Cerebellar nuclear complex (tissue), 1 donor: ENCODE measurements at regions not wholly inside any gene's neighbourhood (a gene's known extent, or its start where the extent isn't known, plus 50 kb on each side); places are given as distances from the start of the nearest gene placed in this dataset.

Experiments used
- DNase-seq, 2 experiments: peaks; one replicate each; lab custom pipeline; 2025; lab: John Stamatoyannopoulos, UW

DNA sequence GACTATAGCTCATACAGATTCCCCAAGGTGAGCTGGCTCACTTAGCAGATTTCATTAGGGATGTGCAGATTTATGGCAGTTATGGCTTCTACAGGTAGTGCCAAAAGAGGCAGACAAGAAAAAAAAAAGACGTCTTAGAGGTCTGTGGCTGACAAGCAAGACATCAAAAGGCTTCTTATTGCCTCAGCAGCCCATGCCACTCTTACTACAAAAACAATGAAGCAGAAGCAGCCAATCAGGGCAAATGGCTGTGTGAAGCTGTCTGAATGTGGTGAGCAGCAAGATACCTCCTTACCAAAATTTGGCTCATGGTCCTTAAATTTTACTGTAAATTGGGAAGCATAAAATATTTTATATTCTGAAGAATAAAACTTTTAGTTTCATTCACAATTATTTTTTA is 557.5 kb upstream of the GOLIM4 start:
- DNase-seq: no peak

DNA sequence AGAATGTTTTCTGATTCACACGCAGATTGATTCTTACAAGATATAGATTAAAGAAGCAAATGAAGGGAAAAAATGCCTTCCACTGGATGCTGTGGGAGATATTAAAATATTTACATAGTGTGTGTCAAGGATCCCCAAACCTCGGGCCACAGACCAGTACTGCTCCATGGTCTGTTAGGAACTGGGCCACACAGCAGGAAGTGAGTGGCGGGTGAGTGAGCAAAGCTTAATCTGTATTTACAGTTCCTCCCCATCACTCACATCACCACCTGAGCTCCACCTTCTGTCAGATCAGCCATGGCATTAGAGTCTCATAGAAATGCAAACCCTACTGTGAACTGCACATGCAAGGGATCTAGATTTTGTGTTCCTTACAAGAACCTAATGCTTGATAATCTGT is 552.6 kb upstream of the GOLIM4 start:
- no peak for DNase-seq

DNA sequence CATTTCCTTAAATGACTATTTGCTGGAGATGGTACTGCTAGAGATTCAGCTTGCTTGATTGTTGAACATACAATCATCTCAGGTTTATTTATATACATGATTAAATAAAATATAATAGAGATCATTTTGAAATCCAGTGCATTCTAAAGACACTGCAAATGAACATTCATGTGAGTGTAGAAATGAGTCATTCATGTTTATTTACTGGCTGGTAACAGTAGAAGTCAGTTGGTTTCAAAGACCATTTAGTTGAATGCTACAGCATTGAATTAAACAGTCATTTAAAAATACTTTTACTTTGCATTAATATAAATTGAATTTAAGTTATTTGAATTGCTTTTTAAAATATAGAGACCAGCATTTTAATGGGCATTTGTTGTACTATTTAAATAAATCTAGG is 551.9 kb upstream of the GOLIM4 start:
- DNase-seq: no peak

DNA sequence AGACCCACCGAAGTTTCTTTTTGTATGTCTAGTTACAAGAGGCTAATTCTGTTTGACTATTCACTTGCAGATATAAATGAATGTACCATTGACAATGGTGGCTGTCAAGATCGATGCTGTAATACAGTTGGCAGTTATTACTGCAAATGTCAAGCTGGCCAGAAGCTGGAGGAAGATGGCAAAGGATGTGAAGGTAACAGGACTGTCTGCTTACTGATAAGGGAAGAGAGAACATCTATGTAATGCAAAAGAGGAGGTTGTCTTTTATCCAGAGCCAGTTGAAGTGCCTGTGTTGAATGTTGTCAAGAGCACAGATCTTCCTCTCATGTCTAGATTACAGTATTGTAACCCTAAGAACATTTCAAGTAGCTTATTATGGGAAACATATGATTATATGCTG is 549.5 kb upstream of the GOLIM4 start:
- DNase-seq: no peak

DNA sequence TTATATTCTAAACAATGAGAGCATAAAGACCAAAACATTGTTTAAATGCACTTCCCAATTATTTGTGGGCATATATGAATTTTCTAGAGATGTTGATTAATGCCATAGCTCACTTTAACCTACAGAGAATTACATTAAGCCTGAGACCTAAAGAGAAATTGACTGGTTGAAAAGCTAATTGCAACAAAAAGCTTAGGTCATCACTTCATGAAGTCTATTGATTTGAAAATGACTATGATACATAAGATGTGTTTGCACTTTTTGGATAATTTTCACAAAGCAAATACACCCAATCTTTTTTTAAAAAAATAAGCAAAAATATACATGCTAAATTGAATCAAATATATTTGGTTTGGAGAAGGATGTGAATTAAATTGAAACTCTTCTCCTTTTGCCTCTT is 532.8 kb upstream of the GOLIM4 start:
- DNase-seq: no peak

DNA sequence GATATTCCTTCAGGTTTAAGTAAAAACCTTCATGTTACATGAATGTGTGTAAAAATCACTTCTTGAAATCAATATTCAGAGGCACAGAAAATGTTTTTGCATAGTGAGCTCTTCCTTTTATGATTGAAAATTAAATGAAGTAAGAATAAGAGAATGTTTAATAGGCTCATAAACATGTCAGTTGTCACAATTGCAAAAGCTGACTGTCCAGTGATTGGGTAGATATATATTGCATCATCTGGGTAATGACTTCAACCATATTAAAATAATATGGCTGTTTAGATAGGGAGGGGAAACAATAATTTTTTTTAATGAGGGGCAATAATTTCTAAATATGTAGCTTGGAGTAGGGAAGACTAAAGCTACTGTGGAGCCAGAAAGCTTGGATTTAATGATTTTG is 529.8 kb upstream of the GOLIM4 start:
- no peak for DNase-seq

DNA sequence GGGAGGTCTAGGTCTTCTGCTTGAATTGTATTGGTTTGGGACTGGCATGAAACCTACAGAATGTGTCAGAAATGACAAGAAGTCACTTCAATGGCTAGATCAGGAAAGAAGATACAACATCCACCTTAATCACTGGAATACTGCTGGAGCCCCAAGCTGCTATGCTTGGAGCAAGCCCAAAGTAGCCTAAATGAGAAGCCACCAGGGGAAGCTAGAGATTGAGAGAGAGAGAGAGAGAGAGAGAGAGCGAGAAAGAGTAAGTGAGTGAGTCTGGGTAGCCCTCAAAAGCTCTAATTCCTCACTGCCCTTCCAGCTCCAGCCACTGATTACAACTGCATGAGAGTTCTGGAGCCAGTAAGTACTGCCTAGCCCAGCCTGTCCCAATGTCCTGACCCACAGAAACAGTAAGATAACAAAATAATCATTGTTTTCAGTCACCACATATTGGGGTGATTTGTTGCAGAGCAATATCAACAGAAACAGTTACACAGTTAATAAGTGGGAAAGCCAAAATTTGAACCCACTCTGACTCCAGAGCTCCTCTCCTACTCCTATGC is 529.2 kb upstream of the GOLIM4 start:
- DNase-seq: no peak

DNA sequence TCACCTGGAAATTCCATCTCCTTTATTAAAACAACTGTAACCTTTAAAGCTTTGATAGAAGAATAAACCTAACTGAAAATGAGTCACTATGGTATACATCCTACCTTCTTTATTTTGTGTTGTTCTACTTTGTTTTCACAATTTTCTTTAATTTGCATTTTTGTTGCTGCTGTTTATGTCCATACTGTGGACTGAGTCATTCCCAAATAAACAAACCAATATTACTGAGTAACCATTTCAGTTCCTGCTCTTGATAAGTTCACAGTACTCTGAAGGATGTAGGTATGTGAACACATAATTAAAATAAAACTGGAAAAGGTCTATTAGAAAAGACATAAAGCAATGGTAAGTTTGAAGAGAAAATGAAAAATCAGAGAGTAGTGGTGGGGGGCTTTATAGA is 528.5 kb upstream of the GOLIM4 start:
- DNase-seq: no peak

DNA sequence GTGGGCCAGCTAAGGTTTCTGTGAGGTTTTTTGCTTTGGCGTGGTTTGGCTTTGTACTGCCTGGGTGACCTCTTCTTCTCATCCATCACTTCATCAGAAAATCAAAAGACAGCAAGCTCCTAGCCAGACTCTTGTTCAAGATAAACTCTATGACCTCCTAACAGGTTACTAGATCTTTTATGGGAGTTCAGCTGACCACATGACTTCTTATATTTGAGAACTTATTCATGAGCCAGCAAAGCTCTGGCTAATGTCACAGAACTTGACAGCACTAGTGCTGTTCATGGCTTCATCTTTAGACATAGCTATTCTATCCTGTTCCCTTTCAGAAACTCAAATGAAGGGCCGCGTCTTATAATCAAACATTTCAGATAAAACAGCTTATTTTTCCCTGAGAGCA is 527.1 kb upstream of the GOLIM4 start:
- DNase-seq: no peak

DNA sequence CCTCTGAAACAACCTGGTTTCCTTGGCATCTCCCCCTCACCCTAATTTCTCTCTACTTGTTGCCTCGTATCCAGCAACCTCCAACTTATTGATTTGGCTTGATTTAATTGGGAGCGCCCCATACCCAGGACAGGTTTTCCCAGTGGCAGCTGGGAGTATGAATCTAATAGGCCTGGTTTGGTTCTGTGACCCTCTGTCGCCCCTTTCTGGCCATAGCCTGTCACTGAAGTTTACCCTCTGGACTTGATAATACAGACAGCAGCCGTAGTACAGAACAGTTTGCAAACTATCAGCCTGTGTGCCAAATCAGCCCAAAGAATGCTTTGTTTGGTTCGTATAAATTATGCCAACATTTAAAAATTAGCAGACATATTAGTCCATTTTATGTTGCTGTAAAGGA is 525.1 kb upstream of the GOLIM4 start:
- no peak for DNase-seq

DNA sequence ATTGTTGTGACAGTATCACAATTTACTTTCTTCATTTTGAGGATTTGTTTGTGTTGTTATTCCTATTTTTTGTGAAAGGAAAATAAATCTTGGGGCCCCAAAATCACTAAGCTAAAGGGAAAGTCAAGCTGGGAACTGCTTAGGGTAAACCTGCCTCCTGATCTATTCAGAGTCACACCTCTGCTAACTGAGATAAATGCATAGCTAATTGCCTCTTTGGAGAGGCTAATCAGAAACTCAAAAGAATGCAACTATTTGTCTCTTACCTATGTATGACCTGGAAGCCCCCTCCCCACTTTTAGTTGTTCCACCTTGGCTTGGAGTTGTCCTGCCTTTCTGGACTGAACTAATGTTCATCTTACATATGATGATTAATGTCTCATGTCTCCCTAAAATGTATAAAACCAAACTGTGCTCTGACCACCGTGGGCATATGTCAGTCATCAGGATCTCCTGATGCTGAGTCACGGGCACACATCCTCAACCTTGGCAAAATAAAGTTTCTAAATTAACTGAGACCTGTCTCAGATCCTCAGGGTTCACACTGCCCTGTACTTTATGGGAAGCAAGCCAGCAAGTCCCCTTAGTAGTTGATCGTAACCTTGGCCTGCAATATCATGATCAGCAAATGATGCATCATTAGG is 523.2 kb upstream of the GOLIM4 start:
- no peak for DNase-seq

DNA sequence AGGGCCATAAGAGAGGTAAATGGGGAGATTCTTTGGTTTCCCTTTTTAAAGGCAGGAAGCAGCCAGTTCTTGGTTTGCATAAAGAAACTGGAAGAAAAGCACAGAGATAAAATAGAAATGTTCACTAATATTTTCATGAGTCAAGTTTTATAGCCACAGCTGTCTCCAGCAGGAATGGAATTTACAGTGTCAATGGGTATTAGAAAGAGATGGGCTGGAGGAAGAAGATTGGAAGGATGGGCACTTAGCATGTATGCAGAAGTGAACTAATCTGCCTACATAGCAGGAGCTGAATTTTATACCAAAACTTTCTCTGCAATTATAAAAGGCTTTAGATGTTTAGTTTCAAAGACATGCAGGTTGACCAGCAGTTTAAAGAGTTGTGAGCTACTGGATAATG is 521.9 kb upstream of the GOLIM4 start:
- DNase-seq: no peak

DNA sequence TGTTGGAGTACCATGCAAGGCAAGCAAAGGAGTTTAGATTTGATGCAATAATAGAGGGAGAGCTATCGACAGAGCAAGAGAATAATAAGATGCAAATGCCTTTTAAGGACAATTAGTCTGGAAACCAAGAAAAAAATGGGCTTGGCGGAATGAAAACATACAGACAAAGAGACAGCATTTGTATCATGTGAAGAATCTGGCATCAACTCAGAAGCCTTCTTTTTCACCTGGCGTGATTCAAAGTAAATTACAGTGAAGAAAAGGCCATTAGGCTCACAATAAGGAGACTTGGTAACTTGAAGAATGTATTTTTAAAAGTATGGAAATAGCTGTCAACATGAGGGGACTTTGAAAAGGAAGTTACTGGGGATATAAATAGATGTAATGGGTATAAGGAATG is 521.2 kb upstream of the GOLIM4 start:
- DNase-seq: no peak

DNA sequence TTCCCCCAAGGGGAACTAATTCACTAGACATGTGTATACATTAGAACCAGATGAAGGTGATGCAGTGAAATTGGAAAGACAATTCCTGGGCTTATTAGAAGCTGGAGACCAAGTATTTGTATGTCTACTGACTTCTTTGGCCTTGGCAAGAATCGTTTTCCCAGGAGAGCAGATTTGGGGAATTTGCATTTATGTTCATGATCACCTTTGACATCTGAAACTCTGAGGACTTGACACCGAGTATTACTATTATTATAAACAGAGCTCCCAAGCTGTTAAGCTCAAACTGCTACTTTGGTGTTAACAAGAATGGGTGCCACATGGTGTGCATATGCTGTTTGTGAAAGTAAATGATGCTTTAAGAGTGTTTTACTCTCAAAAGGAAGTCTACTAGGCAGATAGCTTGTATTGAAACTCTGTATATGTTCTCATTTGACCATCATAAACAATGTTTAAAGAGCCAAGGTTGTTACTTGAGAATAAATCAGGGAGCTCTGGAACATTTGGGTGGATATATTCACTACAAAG is 519.8 kb upstream of the GOLIM4 start:
- DNase-seq: no peak

DNA sequence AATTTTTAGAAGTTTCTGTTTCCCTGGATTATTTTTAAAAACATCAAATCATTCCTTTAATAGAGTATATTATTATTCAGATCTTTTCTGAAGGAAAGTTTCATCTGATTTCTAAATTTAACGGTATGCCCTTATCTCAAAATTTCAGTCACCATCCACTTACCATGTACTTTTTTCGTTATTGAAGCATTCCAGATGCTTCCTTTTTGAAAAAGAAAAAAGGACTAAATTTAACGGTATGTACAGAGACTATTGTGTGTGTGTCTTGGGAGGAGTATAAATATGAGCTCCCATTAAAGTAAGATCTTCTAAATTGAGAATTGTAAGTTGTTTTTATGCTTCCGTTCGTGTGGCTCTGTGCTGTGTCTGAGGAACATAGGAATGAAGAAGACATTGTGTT is 517.4 kb upstream of the GOLIM4 start:
- no peak for DNase-seq

DNA sequence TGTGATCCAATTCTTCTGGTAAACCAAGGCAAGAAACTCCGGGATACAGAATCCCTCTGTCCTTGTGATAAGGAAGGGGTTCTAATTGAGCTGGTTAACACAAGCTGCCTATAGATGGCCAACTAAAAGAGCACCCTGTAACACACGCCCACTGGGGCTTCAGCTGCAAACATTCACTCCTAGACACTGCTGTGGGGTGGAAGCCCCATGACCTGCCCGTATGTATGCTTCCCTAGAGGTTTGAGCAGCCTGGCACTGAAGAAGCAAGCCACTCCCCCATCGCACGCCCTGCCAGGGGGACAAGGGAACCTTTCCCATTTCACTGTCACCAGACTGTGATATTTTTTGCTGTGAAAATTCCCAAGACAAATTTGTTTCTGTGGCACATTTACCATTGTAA is 516.9 kb upstream of the GOLIM4 start:
- no peak for DNase-seq

DNA sequence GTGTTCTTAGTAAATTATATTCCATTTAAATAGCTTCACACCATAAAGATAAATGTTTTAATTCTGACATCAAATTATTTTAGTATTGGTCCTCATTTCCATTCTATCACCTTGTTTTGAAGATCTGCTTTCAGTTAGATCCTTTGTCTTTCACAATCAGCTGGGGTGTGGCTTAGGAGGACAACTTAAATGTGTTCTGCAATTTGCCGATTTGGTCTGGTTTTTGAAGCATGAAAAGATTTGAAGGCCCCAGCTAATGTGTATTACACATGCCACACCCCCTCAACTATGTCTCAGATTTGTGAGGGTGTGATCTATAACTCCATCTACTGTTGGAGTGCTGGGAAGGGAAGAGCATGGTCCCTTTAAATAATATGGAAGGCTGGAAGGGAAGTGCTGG is 516.1 kb upstream of the GOLIM4 start:
- no peak for DNase-seq

DNA sequence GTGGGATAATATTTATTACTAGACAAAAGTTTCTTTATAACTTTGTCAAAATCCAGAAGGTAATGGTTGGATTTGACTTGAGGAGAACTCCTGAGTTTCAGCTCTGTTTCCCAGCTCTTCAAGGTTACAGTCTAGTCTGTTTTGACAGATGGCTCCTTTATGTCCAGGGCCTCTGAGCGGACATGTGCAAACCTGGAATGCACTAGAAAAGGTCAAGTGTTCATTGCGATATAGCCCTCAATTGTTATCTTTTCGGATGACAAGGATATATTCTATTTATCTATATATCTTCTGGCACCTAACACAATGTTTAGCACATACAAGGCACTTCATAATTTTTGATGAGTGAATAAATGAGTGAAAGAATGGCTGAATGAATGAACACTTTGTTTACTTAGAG is 513.2 kb upstream of the GOLIM4 start:
- no peak for DNase-seq

DNA sequence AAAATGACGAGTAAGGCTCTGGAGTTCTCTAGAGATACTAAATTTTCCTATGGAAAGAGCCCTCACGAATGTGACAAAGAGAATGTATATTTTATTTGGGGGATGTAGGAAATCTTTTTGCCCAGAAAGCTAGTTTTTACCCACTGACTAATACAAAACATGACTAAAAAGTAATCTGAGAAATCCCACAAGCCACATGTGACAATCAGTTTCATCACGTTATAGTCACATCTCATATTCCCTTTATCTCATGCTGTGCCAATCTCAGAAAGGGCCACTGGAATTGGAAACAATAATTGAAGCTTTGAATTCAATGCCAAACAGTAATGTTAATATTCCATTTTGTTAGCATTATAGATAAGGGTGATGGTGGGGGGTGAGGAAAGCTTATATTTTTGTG is 509.0 kb upstream of the GOLIM4 start:
- DNase-seq: no peak

DNA sequence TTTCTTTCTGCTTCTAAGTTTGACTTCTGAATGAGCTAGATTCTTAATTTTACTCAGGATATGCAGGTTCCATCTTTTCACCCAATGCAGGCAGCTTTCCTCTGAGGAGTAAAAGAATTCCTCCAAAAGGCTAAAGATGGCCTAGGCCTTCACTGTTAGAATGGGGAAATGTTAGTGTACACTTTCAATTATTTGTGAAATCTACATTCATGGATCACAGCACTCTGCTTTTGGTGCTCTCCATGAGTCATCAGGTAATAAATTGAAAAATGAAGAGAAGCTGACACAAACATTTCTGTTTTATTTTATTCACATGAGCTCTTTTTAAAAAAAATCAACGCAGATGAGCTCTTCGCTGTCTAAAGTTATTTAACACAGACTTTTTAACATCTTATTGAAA is 502.5 kb upstream of the GOLIM4 start:
- DNase-seq: no peak

DNA sequence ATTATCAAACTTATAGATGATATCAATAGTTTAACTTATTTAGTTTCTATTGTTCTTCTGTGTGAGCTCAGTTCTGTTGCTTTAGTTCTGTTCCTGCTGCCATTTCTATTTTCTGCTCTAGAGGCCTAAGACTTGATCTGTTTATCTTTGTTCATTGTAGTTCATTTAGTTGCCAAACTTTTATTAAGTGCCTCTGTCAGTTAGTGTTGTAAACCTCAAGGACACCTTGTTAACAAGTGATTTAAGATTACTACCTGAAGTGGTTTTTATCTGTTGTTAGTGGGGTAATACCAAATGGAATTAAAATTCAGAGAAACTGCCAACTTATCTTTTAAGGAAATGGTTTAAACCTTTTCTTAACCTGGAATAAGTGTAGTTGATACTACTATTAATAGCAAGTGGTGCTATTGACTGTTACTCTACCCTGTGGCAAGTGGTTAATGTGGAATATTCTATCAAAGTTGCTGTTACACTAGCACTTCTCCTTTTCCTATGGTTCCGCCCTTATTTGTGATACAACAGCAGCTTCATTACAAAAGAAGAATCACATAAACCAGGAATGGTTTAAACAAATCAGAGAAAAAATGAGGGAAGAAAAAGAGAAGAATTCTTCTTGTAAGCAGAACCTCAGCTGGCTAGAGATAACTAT is 500.6 kb upstream of the GOLIM4 start:
- DNase-seq: no peak

DNA sequence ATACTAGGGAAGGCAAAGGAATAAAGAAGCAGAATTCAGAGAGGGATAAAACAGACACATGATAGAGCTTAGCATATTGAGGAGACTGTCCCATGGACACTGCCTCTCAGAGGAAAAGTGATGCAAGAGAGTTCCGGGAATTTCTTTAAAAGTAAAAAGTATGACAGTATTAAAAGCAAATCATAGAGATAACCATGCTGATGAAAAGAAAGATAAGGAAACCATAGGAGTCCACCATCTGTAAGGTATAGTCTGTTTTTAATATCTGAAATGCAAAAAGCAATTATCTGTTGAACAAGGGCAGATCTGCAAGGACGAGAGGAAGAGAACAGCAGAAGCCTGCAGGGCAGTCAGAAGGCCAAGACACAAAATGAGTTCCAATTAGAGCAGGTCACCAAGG is 495.9 kb upstream of the GOLIM4 start:
- DNase-seq: no peak

DNA sequence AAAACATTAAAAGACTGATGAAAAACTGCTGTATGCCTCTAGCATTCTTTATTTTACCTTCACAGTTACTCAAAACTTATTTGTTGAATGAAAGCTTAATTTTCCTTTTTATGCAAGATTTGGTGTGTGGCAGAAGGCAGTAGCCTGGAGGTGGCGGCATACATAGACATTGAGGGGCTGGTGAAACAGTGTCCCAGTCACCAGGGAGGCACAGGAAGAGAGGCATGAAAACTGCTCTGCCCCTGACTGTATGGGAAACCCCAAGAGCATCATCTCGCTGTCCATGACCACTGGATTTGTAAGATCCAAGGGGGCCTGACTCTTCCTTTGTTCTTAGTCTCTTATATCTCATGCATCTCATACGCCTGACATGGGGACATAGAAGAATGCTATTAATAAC is 493.7 kb upstream of the GOLIM4 start:
- DNase-seq: no peak

DNA sequence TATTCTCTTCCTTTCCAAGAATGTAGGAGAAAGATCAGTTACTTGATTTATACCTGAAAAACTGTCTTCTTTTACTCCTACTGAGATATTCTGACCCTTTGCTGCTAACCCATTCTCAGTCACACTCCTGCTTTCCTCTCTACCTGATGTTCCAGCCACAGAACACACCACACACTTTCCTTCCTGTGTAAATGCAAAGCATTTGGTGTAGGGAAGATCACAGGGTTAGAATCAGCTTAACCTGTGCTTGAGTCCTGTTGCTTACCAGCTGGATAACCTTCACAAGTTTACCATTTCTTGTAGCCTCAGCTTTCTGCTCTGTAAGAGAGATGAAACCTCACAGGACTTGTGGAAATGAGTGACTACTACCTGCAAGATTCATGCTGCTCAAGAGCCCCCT is 489.8 kb upstream of the GOLIM4 start:
- DNase-seq: no peak
